ENCODE measurements at regions not wholly inside any gene's neighbourhood (a gene's known extent, or its start where the extent isn't known, plus 50 kb on each side); places are given as distances from the start of the nearest gene placed in this dataset.

DNA sequence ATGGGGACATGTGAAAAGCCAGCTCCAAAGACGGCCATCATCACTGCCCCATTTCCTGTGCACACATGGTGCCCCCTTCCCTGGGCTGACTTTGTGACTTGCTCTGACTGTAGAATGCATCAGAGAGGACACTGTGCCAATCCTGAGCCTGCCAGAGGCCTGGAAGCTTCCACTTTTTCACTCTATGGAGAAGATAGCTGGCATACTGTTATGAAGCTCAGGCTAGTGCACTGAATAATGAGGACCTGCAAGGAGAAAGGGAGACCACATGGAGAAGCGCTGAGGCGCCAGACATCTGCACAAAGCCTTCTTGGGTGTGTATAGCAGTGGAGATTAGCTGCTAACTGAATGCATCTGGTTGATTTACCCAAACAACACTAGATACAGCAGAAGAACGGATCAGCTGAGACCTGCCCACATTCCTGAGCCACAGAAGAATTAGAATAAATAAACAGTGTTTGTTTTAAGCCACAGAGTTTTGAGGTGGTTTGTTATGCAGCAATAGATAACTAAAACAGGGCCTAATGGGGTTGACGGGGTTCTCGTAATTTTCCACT is 58.9 kb upstream of the C10orf90 start:
- Histone ChIP-seq H3K4me1 (ENCODE audit: control insufficient read depth, insufficient read depth, low read length) (no peaks in the 10 kb centered on the region), H3K9me3 (ENCODE audit: control insufficient read depth, insufficient read depth, low read depth, low read length) (peaks cover 6% of the 10 kb centered on the region; the same call in 1 of the 2 replicates), H3K27ac (ENCODE audit: low read length) (no peak overlapping the region), H3K27me3 (ENCODE audit: control insufficient read depth, insufficient read depth, low read length) (peaks cover 18% of the 10 kb centered on the region), H3K36me3 (ENCODE audit: control insufficient read depth, insufficient read depth, low read length) (no peaks in the 10 kb centered on the region), H3K4me3 (ENCODE audit: low read depth in 2 of 2, low read length in 2 of 2) (no peak overlapping the region)
- intact Hi-C loops (cut with micrococcal nuclease; ENCODE audit: unreplicated experiment) (no loop called here), in situ Hi-C loops (cut with HindIII; ENCODE audit: low pct_unique_long_range_greater_than_20kb, low sequenced_read_pairs) (no loop called here)
- BruUV-seq (replicated peaks) = no TSS peak
- ATAC-seq (no peak), DNase-seq (ENCODE audit: low read depth, low spot score) (no peak)
- TF ChIP-seq, protein P1, sequence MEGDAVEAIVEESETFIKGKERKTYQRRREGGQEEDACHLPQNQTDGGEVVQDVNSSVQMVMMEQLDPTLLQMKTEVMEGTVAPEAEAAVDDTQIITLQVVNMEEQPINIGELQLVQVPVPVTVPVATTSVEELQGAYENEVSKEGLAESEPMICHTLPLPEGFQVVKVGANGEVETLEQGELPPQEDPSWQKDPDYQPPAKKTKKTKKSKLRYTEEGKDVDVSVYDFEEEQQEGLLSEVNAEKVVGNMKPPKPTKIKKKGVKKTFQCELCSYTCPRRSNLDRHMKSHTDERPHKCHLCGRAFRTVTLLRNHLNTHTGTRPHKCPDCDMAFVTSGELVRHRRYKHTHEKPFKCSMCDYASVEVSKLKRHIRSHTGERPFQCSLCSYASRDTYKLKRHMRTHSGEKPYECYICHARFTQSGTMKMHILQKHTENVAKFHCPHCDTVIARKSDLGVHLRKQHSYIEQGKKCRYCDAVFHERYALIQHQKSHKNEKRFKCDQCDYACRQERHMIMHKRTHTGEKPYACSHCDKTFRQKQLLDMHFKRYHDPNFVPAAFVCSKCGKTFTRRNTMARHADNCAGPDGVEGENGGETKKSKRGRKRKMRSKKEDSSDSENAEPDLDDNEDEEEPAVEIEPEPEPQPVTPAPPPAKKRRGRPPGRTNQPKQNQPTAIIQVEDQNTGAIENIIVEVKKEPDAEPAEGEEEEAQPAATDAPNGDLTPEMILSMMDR (IDR thresholded peaks at IDR 0.05) = no peak
- TF ChIP-seq SIN3A (IDR thresholded peaks at IDR 0.05; ENCODE audit: borderline replicate concordance, insufficient read depth, low read depth, low read length) (no peak), TCF7L2 (IDR thresholded peaks at IDR 0.05; ENCODE audit: low read depth, low read length) (no peak), POLR2AphosphoS5 (IDR thresholded peaks at IDR 0.05; ENCODE audit: low read depth, low read length) (no peak)
- TF ChIP-seq, protein P2, sequence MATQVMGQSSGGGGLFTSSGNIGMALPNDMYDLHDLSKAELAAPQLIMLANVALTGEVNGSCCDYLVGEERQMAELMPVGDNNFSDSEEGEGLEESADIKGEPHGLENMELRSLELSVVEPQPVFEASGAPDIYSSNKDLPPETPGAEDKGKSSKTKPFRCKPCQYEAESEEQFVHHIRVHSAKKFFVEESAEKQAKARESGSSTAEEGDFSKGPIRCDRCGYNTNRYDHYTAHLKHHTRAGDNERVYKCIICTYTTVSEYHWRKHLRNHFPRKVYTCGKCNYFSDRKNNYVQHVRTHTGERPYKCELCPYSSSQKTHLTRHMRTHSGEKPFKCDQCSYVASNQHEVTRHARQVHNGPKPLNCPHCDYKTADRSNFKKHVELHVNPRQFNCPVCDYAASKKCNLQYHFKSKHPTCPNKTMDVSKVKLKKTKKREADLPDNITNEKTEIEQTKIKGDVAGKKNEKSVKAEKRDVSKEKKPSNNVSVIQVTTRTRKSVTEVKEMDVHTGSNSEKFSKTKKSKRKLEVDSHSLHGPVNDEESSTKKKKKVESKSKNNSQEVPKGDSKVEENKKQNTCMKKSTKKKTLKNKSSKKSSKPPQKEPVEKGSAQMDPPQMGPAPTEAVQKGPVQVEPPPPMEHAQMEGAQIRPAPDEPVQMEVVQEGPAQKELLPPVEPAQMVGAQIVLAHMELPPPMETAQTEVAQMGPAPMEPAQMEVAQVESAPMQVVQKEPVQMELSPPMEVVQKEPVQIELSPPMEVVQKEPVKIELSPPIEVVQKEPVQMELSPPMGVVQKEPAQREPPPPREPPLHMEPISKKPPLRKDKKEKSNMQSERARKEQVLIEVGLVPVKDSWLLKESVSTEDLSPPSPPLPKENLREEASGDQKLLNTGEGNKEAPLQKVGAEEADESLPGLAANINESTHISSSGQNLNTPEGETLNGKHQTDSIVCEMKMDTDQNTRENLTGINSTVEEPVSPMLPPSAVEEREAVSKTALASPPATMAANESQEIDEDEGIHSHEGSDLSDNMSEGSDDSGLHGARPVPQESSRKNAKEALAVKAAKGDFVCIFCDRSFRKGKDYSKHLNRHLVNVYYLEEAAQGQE (IDR thresholded peaks at IDR 0.05; ENCODE audit: insufficient read depth in 1 of 2, low read depth in 2 of 2, low read length in 1 of 2) = no peak
- CTCF ChIA-PET = no interaction called here
- POLR2A ChIA-PET = no interaction called here

GRCh38 chr10:126730856-126731609 is 60.5 kb upstream of the C10orf90 start:
- Histone ChIP-seq H3K4me3 (ENCODE audit: low read depth in 2 of 2, low read length in 2 of 2) (no peak overlapping the region), H3K27me3 (ENCODE audit: control insufficient read depth, insufficient read depth, low read length) (peaks cover 29% of the 10 kb centered on the region), H3K27ac (ENCODE audit: low read length) (no peak overlapping the region), H3K36me3 (ENCODE audit: control insufficient read depth, insufficient read depth, low read length) (no peaks in the 10 kb centered on the region), H3K4me1 (ENCODE audit: control insufficient read depth, insufficient read depth, low read length) (no peaks in the 10 kb centered on the region), H3K9me3 (ENCODE audit: control insufficient read depth, insufficient read depth, low read depth, low read length) (peaks cover 6% of the 10 kb centered on the region; the same call in 1 of the 2 replicates)
- CTCF ChIA-PET = no interaction called here
- TF ChIP-seq POLR2AphosphoS5 (IDR thresholded peaks at IDR 0.05; ENCODE audit: low read depth, low read length) = no peak
- TF ChIP-seq, protein P2 (IDR thresholded peaks at IDR 0.05; ENCODE audit: insufficient read depth in 1 of 2, low read depth in 2 of 2, low read length in 1 of 2) = no peak
- no peak for TF ChIP-seq TCF7L2 (IDR thresholded peaks at IDR 0.05; ENCODE audit: low read depth, low read length)
- TF ChIP-seq SIN3A (IDR thresholded peaks at IDR 0.05; ENCODE audit: borderline replicate concordance, insufficient read depth, low read depth, low read length) = no peak
- TF ChIP-seq, protein P1 (IDR thresholded peaks at IDR 0.05) = no peak
- DNase-seq (ENCODE audit: low read depth, low spot score) = no peak
- POLR2A ChIA-PET = no interaction called here
- no TSS peak for BruUV-seq (replicated peaks)
- in situ Hi-C loops (cut with HindIII; ENCODE audit: low pct_unique_long_range_greater_than_20kb, low sequenced_read_pairs) = no loop called here
- intact Hi-C loops (cut with micrococcal nuclease; ENCODE audit: unreplicated experiment) = no loop called here
- ATAC-seq = no peak

Data from Panc1 (cell line).